Left lung (tissue), 4 donors: ENCODE measurements at regions not wholly inside any gene's neighbourhood (a gene's known extent, or its start where the extent isn't known, plus 50 kb on each side); places are given as distances from the start of the nearest gene placed in this dataset.

ENCODE experiments used
- ATAC-seq: fragments of 200-7000 bp; cut with Tn5 transposase; one replicate; pipeline ENCODE4 v1.9.1; 2020; ENCODE audit warnings: moderate library complexity
- DNase-seq, 4 donors: peaks; one replicate each; pipeline ENCODE4 v3.0.0-alpha.2; 2013 to 2020
- H3K27ac ChIP-seq, 2 donors: fragments of 200-600 bp; sonication (generic) in 1 of 2; one replicate each; pipeline versions ENCODE4 v1.5.0 to v1.8.0; 2020 to 2021
- H3K27me3 ChIP-seq, 2 donors: fragments of 200-600 bp; sonication (generic) in 1 of 2; one replicate each; pipeline versions ENCODE4 v1.5.0 to v1.8.0; 2020 to 2021
- H3K36me3 ChIP-seq, 2 donors: fragments of 200-600 bp; sonication (generic) in 1 of 2; one replicate each; pipeline versions ENCODE4 v1.5.0 to v1.8.0; 2020 to 2021
- H3K4me1 ChIP-seq, 2 donors: fragments of 200-600 bp; one replicate each; pipeline ENCODE4 v1.8.0; 2021
- H3K4me3 ChIP-seq, 2 donors: fragments of 200-600 bp; sonication (generic) in 1 of 2; one replicate each; pipeline versions ENCODE4 v1.5.0 to v1.8.0; 2020 to 2021; ENCODE audit warnings: mild to moderate bottlenecking in 1 of 2
- H3K9me3 ChIP-seq, 2 donors: fragments of 200-600 bp; sonication (generic) in 1 of 2; one replicate each; pipeline versions ENCODE4 v1.5.0 to v1.8.0; 2020 to 2021
- intact Hi-C, 2 donors: fragments of 100-400 bp; cut with DNase I; formaldehyde crosslinking; loops; one replicate each; pipeline versions ENCODE4 v1.11.2 to v1.14.2; 2022
- TF ChIP-seq, protein P1 (sequence below), 2 donors: fragments of 200-600 bp; sonication (generic) in 1 of 2; IDR thresholded peaks; one replicate each; pipeline versions ENCODE4 v1.5.0 to v1.8.0; 2021; ENCODE audit warnings: antibody characterized with exemption in 2 of 2
- donor health status: DM: no; HTN: yes; CAD: no.
- donor health status: DM: no; HTN: no; CAD: no.

DNA sequence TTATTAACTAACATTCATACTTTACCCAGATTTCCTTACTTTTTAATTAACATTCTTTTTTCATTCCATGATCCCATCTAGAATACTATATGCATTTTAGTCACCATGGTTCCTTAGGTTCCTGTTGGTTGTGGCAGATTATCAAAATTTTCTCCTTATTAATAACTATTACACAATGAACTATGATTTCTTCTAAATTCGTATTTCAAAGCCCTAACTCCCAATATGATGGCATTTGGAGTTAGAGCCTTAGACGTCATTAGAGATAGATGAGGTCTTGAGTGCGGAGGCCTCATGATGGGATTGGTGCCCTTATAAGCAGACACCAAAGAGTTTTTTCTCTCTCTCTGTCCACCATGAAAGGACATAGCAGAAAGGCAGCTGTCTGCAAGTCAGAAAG is 485.4 kb downstream of the TLR4 start:
- no peaks in the 10 kb centered on the region for H3K4me1 ChIP-seq
- no peaks in the 10 kb centered on the region for H3K36me3 ChIP-seq
- H3K27me3 ChIP-seq: no peaks in the 10 kb centered on the region
- ATAC-seq: no peak
- intact Hi-C loops: no loop called here
- H3K4me3 ChIP-seq: no peak overlapping the region
- no peak for DNase-seq
- no peak overlapping the region for H3K27ac ChIP-seq
- H3K9me3 ChIP-seq: no peaks in the 10 kb centered on the region
- TF ChIP-seq, protein P1, sequence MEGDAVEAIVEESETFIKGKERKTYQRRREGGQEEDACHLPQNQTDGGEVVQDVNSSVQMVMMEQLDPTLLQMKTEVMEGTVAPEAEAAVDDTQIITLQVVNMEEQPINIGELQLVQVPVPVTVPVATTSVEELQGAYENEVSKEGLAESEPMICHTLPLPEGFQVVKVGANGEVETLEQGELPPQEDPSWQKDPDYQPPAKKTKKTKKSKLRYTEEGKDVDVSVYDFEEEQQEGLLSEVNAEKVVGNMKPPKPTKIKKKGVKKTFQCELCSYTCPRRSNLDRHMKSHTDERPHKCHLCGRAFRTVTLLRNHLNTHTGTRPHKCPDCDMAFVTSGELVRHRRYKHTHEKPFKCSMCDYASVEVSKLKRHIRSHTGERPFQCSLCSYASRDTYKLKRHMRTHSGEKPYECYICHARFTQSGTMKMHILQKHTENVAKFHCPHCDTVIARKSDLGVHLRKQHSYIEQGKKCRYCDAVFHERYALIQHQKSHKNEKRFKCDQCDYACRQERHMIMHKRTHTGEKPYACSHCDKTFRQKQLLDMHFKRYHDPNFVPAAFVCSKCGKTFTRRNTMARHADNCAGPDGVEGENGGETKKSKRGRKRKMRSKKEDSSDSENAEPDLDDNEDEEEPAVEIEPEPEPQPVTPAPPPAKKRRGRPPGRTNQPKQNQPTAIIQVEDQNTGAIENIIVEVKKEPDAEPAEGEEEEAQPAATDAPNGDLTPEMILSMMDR (IDR thresholded peaks at IDR 0.05): no peak

DNA sequence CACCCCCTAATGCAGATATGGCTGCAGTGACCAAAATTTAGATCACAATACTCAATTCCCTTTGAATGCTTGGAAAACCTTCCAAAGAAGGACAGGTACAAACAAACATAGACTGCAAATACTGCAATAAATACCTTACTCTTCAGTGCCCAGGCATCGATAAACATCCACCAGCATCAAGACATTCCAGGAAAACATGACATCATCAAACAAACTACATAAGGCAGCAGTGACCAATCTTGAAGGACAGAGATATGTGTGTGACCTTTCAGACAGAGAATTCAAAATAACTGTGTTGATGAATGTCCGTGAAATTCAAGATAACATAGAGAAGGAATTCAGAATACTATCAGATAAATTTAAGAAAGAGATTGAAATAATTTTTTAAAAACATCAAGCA is 488.6 kb downstream of the TLR4 start:
- no peak overlapping the region for H3K27ac ChIP-seq
- ATAC-seq: no peak
- intact Hi-C loops: no loop called here
- no peak for DNase-seq
- TF ChIP-seq, protein P1 (IDR thresholded peaks at IDR 0.05): no peak
- no peaks in the 10 kb centered on the region for H3K4me1 ChIP-seq
- no peak overlapping the region for H3K4me3 ChIP-seq
- H3K36me3 ChIP-seq: no peaks in the 10 kb centered on the region
- no peaks in the 10 kb centered on the region for H3K9me3 ChIP-seq
- no peaks in the 10 kb centered on the region for H3K27me3 ChIP-seq

DNA sequence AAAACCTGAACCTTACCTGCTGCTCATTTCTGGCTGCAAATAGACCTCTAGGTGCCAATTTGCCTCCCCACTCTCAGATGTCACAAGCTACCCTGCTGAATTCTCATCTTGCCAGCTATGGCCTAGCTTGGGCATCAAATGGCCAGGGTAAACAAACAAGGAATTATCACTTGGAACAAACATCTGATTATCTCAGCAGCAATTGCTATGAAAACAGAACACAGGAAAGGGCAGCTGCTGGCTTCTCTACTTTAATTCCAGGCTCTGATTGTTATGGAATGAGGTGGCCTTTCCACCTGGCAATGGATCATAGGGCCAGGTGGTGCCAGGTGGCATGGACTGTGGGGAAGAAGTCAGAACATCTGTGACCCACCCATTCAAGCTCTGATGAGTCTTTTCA is 505.1 kb downstream of the TLR4 start:
- TF ChIP-seq, protein P1 (IDR thresholded peaks at IDR 0.05): no peak
- Histone ChIP-seq H3K36me3 (no peaks in the 10 kb centered on the region), H3K4me3 (no peak overlapping the region), H3K9me3 (no peaks in the 10 kb centered on the region), H3K27me3 (no peaks in the 10 kb centered on the region), H3K27ac (no peak overlapping the region), H3K4me1 (no peaks in the 10 kb centered on the region)
- ATAC-seq (no peak), DNase-seq (no peak)
- intact Hi-C loops: no loop called here

DNA sequence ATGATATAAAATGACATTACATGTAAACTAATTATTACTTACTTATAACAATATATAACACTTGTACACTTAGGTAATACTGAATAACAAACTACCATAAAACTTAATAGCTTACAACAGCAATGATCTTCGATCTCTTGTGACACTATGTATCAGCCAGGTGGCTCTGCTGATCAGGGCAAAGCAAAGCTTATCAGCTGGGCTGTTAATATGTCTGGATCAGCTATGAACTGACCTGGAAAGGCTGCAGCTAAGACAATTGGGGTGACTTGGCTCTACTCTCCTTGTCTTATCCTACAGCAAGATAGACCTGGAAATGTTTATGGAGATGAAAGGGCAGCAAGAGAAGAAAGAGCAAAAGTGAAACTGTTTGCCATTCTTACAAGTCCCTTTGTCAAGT is 511.3 kb downstream of the TLR4 start:
- no peaks in the 10 kb centered on the region for H3K27me3 ChIP-seq
- H3K9me3 ChIP-seq: no peaks in the 10 kb centered on the region
- DNase-seq: no peak
- ATAC-seq: no peak
- H3K4me3 ChIP-seq: no peak overlapping the region
- no peak overlapping the region for H3K27ac ChIP-seq
- TF ChIP-seq, protein P1 (IDR thresholded peaks at IDR 0.05): no peak
- intact Hi-C loops: no loop called here
- H3K4me1 ChIP-seq: no peaks in the 10 kb centered on the region
- no peaks in the 10 kb centered on the region for H3K36me3 ChIP-seq

DNA sequence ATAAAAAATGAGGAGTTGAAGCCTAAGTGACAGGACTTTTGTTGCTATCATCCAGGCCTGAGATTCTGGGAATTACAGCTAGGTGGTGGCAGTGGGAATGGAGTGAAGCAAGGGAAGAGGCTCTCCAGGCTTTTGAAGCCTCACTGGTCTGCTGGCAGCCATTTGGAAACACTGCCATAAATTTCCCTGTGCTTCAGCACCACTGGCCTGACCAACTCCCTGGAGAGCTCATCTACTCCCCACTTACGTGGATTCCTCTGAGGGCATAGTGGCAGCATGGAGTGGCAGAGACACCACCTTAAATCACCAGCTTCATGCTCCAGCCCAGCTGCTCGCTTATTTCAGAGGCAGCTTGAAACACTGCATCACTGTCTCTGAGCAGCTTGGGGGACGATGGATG is 518.2 kb downstream of the TLR4 start:
- no peak overlapping the region for H3K27ac ChIP-seq
- H3K9me3 ChIP-seq: no peaks in the 10 kb centered on the region
- ATAC-seq (no peak), DNase-seq (no peak)
- no peak overlapping the region for H3K4me3 ChIP-seq
- H3K27me3 ChIP-seq: no peaks in the 10 kb centered on the region
- H3K4me1 ChIP-seq: no peaks in the 10 kb centered on the region
- intact Hi-C loops: no loop called here
- TF ChIP-seq, protein P1 (IDR thresholded peaks at IDR 0.05): no peak
- no peaks in the 10 kb centered on the region for H3K36me3 ChIP-seq
